ENCODE measurements at regions not wholly inside any gene's neighbourhood (a gene's known extent, or its start where the extent isn't known, plus 50 kb on each side); places are given as distances from the start of the nearest gene placed in this dataset.

DNA sequence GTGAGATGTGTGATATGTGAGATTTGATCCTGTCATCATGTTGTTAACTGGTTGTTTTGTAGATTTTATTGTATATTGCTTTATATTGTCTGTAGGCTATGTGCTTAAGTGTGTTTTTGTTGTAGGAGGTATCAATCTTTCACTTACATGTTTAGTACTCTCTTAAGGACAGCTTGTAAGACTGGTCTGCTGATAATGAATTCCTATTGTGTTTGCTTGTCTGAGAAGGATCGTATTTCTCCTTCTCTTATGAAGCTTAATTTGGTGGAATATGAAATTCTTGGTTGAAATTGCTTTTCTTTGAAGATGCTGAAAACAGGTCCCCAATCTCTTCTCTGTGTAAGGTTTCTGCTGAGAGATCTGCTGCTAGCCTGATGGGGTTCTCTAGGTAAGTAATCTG is 94.5 kb upstream of the ARHGAP5 start:
- Histone ChIP-seq H3K4me1 (ENCODE audit: control insufficient read depth in 5 of 5, insufficient read depth in 5 of 5, low read length in 5 of 5) (no peaks in the 10 kb centered on the region), H3K27ac (ENCODE audit: low read depth in 1 of 2, low read length in 1 of 2) (no peak overlapping the region), H3K27me3 (ENCODE audit: control insufficient read depth in 3 of 3, insufficient read depth in 3 of 3, low read length in 2 of 3) (no peaks in the 10 kb centered on the region), H3K9ac (ENCODE audit: insufficient read depth in 1 of 2, low read length in 2 of 2) (no peak overlapping the region), H3K36me3 (ENCODE audit: control insufficient read depth in 4 of 4, insufficient read depth in 4 of 4, low read length in 4 of 4) (no peaks in the 10 kb centered on the region), H3K4me3 (no peak overlapping the region), H3K9me3 (ENCODE audit: control insufficient read depth in 4 of 4, insufficient read depth in 3 of 4, low read length in 3 of 4) (peaks cover 0 to 9% (median 6%) of the 10 kb centered on the region in 4 donors)
- DNase-seq (no peak), ATAC-seq (ENCODE audit: insufficient read depth, low FRiP score) (no peak)
- TF ChIP-seq, protein P1, sequence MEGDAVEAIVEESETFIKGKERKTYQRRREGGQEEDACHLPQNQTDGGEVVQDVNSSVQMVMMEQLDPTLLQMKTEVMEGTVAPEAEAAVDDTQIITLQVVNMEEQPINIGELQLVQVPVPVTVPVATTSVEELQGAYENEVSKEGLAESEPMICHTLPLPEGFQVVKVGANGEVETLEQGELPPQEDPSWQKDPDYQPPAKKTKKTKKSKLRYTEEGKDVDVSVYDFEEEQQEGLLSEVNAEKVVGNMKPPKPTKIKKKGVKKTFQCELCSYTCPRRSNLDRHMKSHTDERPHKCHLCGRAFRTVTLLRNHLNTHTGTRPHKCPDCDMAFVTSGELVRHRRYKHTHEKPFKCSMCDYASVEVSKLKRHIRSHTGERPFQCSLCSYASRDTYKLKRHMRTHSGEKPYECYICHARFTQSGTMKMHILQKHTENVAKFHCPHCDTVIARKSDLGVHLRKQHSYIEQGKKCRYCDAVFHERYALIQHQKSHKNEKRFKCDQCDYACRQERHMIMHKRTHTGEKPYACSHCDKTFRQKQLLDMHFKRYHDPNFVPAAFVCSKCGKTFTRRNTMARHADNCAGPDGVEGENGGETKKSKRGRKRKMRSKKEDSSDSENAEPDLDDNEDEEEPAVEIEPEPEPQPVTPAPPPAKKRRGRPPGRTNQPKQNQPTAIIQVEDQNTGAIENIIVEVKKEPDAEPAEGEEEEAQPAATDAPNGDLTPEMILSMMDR (IDR thresholded peaks at IDR 0.05; ENCODE audit: control extremely low read depth, extremely low read depth): no peak
- WGBS, 2 donors: 89 to 96% methylated on average over 1 of the region's 1 CpG

DNA sequence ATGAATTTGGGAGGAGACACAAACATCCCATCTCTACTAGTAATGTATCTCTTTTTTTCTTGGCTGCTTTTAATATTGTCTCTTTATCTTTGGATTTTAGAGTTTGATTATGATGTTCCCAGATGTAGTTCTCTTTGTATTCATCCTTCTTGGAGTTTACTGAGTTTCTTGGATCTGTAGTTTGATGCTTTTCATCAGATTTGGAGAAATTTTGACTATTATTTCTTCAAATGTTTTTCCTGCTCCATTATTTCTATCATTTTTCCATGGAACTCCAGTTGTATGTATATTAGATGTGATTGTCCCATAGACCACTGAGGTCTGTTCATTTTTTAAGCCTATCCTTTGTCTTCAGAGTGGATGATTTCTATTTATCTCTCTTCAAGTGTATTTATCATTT is 90.7 kb upstream of the ARHGAP5 start:
- Histone ChIP-seq H3K9ac (ENCODE audit: insufficient read depth in 1 of 2, low read length in 2 of 2) (no peak overlapping the region), H3K9me3 (ENCODE audit: control insufficient read depth in 4 of 4, insufficient read depth in 3 of 4, low read length in 3 of 4) (peaks cover 0 to 9% (median 6%) of the 10 kb centered on the region in 4 donors), H3K36me3 (ENCODE audit: control insufficient read depth in 4 of 4, insufficient read depth in 4 of 4, low read length in 4 of 4) (no peaks in the 10 kb centered on the region), H3K27me3 (ENCODE audit: control insufficient read depth in 3 of 3, insufficient read depth in 3 of 3, low read length in 2 of 3) (no peaks in the 10 kb centered on the region), H3K4me1 (ENCODE audit: control insufficient read depth in 5 of 5, insufficient read depth in 5 of 5, low read length in 5 of 5) (peaks cover 0 to 7% (median 0%) of the 10 kb centered on the region in 5 donors), H3K27ac (ENCODE audit: low read depth in 1 of 2, low read length in 1 of 2) (no peak overlapping the region), H3K4me3 (no peak overlapping the region)
- no peak for ATAC-seq (ENCODE audit: insufficient read depth, low FRiP score)
- TF ChIP-seq, protein P1 (IDR thresholded peaks at IDR 0.05; ENCODE audit: control extremely low read depth, extremely low read depth): no peak
- DNase-seq: no peak

DNA sequence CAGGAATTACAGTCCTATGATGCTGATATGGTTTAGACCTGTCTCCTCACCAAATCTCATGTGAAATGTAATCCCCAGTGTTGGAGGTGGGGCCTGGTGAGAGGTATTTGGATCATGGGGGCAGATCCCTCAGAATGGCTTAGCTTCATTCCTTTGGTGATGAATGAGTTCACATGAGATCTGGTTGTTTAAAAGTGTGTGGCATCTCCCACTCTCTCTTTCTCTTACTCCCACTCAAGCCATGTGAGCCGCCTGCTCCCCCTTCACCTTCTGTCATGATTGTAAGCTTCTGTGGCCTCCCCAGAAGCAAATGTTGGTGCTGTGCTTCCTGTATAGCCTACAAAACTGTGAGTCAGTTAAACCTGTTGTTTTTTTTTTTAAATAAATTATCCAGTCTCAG is 89.4 kb upstream of the ARHGAP5 start:
- Histone ChIP-seq H3K27me3 (ENCODE audit: control insufficient read depth in 3 of 3, insufficient read depth in 3 of 3, low read length in 2 of 3) (no peaks in the 10 kb centered on the region), H3K4me3 (no peak overlapping the region), H3K9ac (ENCODE audit: insufficient read depth in 1 of 2, low read length in 2 of 2) (no peak overlapping the region), H3K9me3 (ENCODE audit: control insufficient read depth in 4 of 4, insufficient read depth in 3 of 4, low read length in 3 of 4) (peaks cover 0 to 9% (median 3%) of the 10 kb centered on the region in 4 donors), H3K4me1 (ENCODE audit: control insufficient read depth in 5 of 5, insufficient read depth in 5 of 5, low read length in 5 of 5) (peaks cover 0 to 15% (median 0%) of the 10 kb centered on the region in 5 donors), H3K36me3 (ENCODE audit: control insufficient read depth in 4 of 4, insufficient read depth in 4 of 4, low read length in 4 of 4) (no peaks in the 10 kb centered on the region), H3K27ac (ENCODE audit: low read depth in 1 of 2, low read length in 1 of 2) (no peak overlapping the region)
- 100% methylated on average over 1 of the region's 1 CpG for WGBS, 2 donors
- ATAC-seq (ENCODE audit: insufficient read depth, low FRiP score): no peak
- DNase-seq: no peak
- TF ChIP-seq, protein P1 (IDR thresholded peaks at IDR 0.05; ENCODE audit: control extremely low read depth, extremely low read depth): no peak

DNA sequence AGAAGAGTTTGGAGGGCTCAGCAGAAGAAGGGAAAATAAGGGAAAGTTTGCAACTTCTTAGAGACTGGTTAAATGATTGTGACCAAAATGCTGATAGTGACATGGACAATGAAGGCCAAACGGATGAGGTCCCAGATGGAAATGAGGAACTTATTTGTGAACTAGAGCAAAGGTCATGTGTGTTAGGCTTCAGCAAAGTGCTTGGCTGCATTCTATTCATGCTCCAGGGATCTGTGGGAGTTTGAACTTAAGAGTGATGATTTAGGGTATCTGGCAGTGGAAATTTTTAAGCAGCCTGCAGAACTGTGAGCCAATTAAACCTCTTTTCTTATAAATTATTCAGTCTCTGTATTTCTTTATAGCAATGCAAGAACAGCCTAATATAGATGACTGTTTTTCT is 88.9 kb upstream of the ARHGAP5 start:
- Histone ChIP-seq H3K27me3 (ENCODE audit: control insufficient read depth in 3 of 3, insufficient read depth in 3 of 3, low read length in 2 of 3) (no peaks in the 10 kb centered on the region), H3K9ac (ENCODE audit: insufficient read depth in 1 of 2, low read length in 2 of 2) (no peak overlapping the region), H3K27ac (ENCODE audit: low read depth in 1 of 2, low read length in 1 of 2) (no peak overlapping the region), H3K4me3 (no peak overlapping the region), H3K4me1 (ENCODE audit: control insufficient read depth in 5 of 5, insufficient read depth in 5 of 5, low read length in 5 of 5) (peaks cover 0 to 20% (median 0%) of the 10 kb centered on the region in 5 donors), H3K9me3 (ENCODE audit: control insufficient read depth in 4 of 4, insufficient read depth in 3 of 4, low read length in 3 of 4) (peaks cover 0 to 10% (median 0%) of the 10 kb centered on the region in 4 donors), H3K36me3 (ENCODE audit: control insufficient read depth in 4 of 4, insufficient read depth in 4 of 4, low read length in 4 of 4) (no peaks in the 10 kb centered on the region)
- ATAC-seq (ENCODE audit: insufficient read depth, low FRiP score): no peak
- TF ChIP-seq, protein P1 (IDR thresholded peaks at IDR 0.05; ENCODE audit: control extremely low read depth, extremely low read depth): no peak
- 76 to 89% methylated on average over 1 of the region's 1 CpG for WGBS, 2 donors
- DNase-seq: no peak
